H9 (cell line): ENCODE measurements at regions not wholly inside any gene's neighbourhood (a gene's known extent, or its start where the extent isn't known, plus 50 kb on each side); places are given as distances from the start of the nearest gene placed in this dataset.

Experiments used
- DNase-seq: peaks from one replicate; pipeline ENCODE4 v3.0.0-alpha.2; 2017
- H2AFZ ChIP-seq: one replicate; pipeline ENCODE4 v1.6.1; 2013; ENCODE audit warnings: mild to moderate bottlenecking, low read length, control low read depth, moderate library complexity
- H2AK5ac ChIP-seq: 2 replicates; pipeline ENCODE4 v1.6.1; 2013; ENCODE audit warnings: low read length, control low read depth, mixed read lengths; ENCODE audit not compliant: insufficient read length
- H2BK120ac ChIP-seq: one replicate; pipeline ENCODE4 v1.6.1; 2013; ENCODE audit warnings: low read depth, mild to moderate bottlenecking, low read length, control low read depth, inconsistent platforms; ENCODE audit not compliant: poor library complexity, severe bottlenecking
- H2BK12ac ChIP-seq: 2 replicates; pipeline ENCODE4 v1.6.1; 2013; ENCODE audit warnings: low read length, control low read depth, mixed read lengths, low read depth; ENCODE audit not compliant: insufficient read length
- H2BK15ac ChIP-seq: 2 replicates; pipeline ENCODE4 v1.6.1; 2013; ENCODE audit warnings: low read depth, low read length, control low read depth
- H2BK20ac ChIP-seq: one replicate; pipeline ENCODE4 v1.6.1; 2013; ENCODE audit warnings: low read depth, mild to moderate bottlenecking, low read length, control low read depth, inconsistent platforms; ENCODE audit not compliant: poor library complexity, severe bottlenecking
- H2BK5ac ChIP-seq: 2 replicates; pipeline ENCODE4 v1.6.1; 2013; ENCODE audit warnings: low read length, control low read depth, mixed read lengths; ENCODE audit not compliant: insufficient read length
- H3K14ac ChIP-seq: 2 replicates; pipeline ENCODE4 v1.6.1; 2013; ENCODE audit warnings: low read length, control low read depth; ENCODE audit not compliant: insufficient read depth
- H3K18ac ChIP-seq: 2 replicates; pipeline ENCODE4 v1.6.1; 2013; ENCODE audit warnings: low read depth, mild to moderate bottlenecking, mixed read lengths, low read length, control low read depth; ENCODE audit not compliant: insufficient read length
- H3K23ac ChIP-seq: 2 replicates; pipeline ENCODE4 v1.6.1; 2013; ENCODE audit warnings: low read length, control low read depth, mixed read lengths, low read depth; ENCODE audit not compliant: insufficient read length
- H3K23me2 ChIP-seq: 2 replicates; pipeline ENCODE4 v1.6.1; 2013; ENCODE audit warnings: low read depth, mild to moderate bottlenecking, mixed read lengths, low read length, control low read depth; ENCODE audit not compliant: insufficient read length, poor library complexity, severe bottlenecking
- H3K27ac ChIP-seq: 2 replicates; pipeline ENCODE4 v1.5.1; 2013; ENCODE audit warnings: low read length, control low read depth, mixed read lengths, low read depth; ENCODE audit not compliant: insufficient read length
- H3K27me3 ChIP-seq: 2 replicates; pipeline ENCODE4 v1.6.1; 2013; ENCODE audit warnings: low read length, control low read depth, inconsistent platforms; ENCODE audit not compliant: insufficient read depth
- H3K4ac ChIP-seq: 2 replicates; pipeline ENCODE4 v1.6.1; 2013; ENCODE audit warnings: low read depth, mild to moderate bottlenecking, control low read depth, inconsistent platforms, low read length, moderate library complexity
- H3K4me1 ChIP-seq: 2 replicates; pipeline ENCODE4 v1.6.1; 2013; ENCODE audit warnings: low read length, control low read depth, inconsistent platforms; ENCODE audit not compliant: insufficient read depth
- H3K4me2 ChIP-seq: 2 replicates; pipeline ENCODE4 v1.6.1; 2013; ENCODE audit warnings: low read length, control low read depth, mixed read lengths; ENCODE audit not compliant: insufficient read length, insufficient read depth
- H3K56ac ChIP-seq: 2 replicates; pipeline ENCODE4 v1.6.1; 2013; ENCODE audit warnings: low read depth, mild to moderate bottlenecking, mixed read lengths, low read length, control low read depth; ENCODE audit not compliant: insufficient read length
- H3K79me1 ChIP-seq: 2 replicates; pipeline ENCODE4 v1.6.1; 2013; ENCODE audit warnings: low read depth, mild to moderate bottlenecking, moderate library complexity, low read length, control low read depth, inconsistent platforms; ENCODE audit not compliant: insufficient read depth, poor library complexity, severe bottlenecking
- H3K79me2 ChIP-seq: 2 replicates; pipeline ENCODE4 v1.6.1; 2013; ENCODE audit warnings: low read length, control low read depth, inconsistent platforms; ENCODE audit not compliant: insufficient read depth
- H3K9ac ChIP-seq: 2 replicates; pipeline ENCODE4 v1.6.1; 2013; ENCODE audit warnings: low read length, control low read depth, mixed read lengths; ENCODE audit not compliant: insufficient read length; ENCODE audit errors: extremely low read depth
- H3K9me3 ChIP-seq: one replicate; pipeline ENCODE4 v1.6.1; 2013; ENCODE audit warnings: low read depth, low read length, inconsistent platforms; ENCODE audit not compliant: control insufficient read depth
- H3T11ph ChIP-seq: one replicate; pipeline ENCODE4 v1.6.1; 2013; ENCODE audit warnings: mild to moderate bottlenecking, low read length, control low read depth, inconsistent platforms
- H4K20me1 ChIP-seq: one replicate; pipeline ENCODE4 v1.6.1; 2013; ENCODE audit not compliant: control insufficient read depth, insufficient read length, insufficient read depth
- H4K5ac ChIP-seq: 2 replicates; pipeline ENCODE4 v1.6.1; 2013; ENCODE audit warnings: low read depth, mild to moderate bottlenecking, mixed read lengths, low read length, control low read depth; ENCODE audit not compliant: insufficient read length
- H4K8ac ChIP-seq: replicated peaks from 2 replicates; pipeline ENCODE4 v1.6.1; 2013; ENCODE audit warnings: low read length, control low read depth, mixed read lengths, low read depth; ENCODE audit not compliant: insufficient read length
- H4K91ac ChIP-seq: 2 replicates; pipeline ENCODE4 v1.6.1; 2013; ENCODE audit warnings: low read depth, mild to moderate bottlenecking, moderate library complexity, mixed read lengths, low read length, control low read depth; ENCODE audit not compliant: insufficient read length
- H3K27ac Mint-ChIP-seq, 3 experiments: 2 replicates in 2 of 3; 3 replicates in 1 of 3; pipeline ENCODE4 v1.8.0; 2020 to 2021; ENCODE audit warnings: mixed read lengths in 3 of 3, mild to moderate bottlenecking in 1 of 3, moderate library complexity in 1 of 3
- H3K27me3 Mint-ChIP-seq: 2 replicates; pipeline ENCODE4 v1.8.0; 2021; ENCODE audit warnings: low read depth, mild to moderate bottlenecking, moderate library complexity, mixed read lengths
- H3K36me3 Mint-ChIP-seq, 3 experiments: 2 replicates in 2 of 3; 3 replicates in 1 of 3; pipeline ENCODE4 v1.8.0; 2020 to 2021; ENCODE audit warnings: low read depth in 3 of 3, mixed read lengths in 3 of 3; ENCODE audit not compliant: insufficient read depth in 1 of 3
- H3K4me1 Mint-ChIP-seq, 2 experiments: 2 replicates each; pipeline ENCODE4 v1.8.0; 2020; ENCODE audit warnings: mixed read lengths in 2 of 2
- H3K4me3 Mint-ChIP-seq, 2 experiments: 2 replicates in 1 of 2; 3 replicates in 1 of 2; pipeline ENCODE4 v1.8.0; 2020 to 2021; ENCODE audit warnings: mild to moderate bottlenecking in 2 of 2, mixed read lengths in 2 of 2, moderate library complexity in 1 of 2
- H3K9me3 Mint-ChIP-seq, 2 experiments: 2 replicates in 1 of 2; 3 replicates in 1 of 2; pipeline ENCODE4 v1.8.0; 2020; ENCODE audit warnings: mild to moderate bottlenecking in 2 of 2, mixed read lengths in 2 of 2, moderate library complexity in 1 of 2
- WGBS: extraction: QIAGEN DNeasy Blood & Tissue Kit; methylation state at CpG from one replicate; pipeline ENCODE4 v1.1.7; 2013; ENCODE audit warnings: missing lambda C conversion rate, low lambda C conversion rate, mixed read lengths; ENCODE audit not compliant: insufficient read length; ENCODE audit errors: extremely low coverage; 5-methylcytosine and 5-hydroxymethylcytosine counted together
- TF ChIP-seq, protein P1 (sequence below): fragments of 200-600 bp; sonication (generic); conservative IDR thresholded peaks from 3 replicates; pipeline ENCODE4 v1.8.0; 2021; ENCODE audit warnings: antibody characterized with exemption, mild to moderate bottlenecking

DNA sequence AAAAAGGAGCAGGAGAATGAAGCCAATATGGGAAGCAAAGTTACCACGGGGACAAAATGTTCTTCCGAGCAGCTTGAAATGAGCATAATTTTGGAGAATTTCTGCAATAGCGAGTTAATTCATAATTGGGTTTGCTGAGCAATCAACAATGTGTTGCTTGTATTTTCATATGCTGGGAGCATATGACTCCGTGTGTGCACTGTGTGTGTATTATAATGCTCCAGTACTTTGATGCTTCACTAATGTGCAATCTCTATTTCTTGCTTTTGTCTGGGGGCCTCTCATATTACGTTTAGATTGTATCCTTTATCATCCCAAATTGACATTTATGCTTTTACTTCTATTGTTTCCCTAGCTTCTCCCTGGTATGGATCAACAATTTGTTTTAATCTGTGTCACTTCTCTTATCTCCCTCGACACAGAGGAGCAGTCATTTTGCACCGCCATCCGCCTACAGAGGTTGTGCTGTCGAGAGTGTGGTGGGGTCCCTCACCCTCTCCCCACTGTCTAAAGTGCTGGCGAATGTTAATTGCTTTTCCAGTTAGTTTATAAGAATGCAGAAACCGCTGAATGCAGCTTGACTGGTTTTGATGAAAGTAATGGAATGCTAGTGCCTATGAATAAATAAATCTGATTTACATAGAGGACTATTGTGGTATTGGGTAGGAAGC lies 372.5 kb upstream of the WWC1 start:
- H2AK5ac ChIP-seq = no peak overlapping the region
- H3K27ac ChIP-seq = no peak overlapping the region
- no peaks in the 10 kb centered on the region for H3K9me3 ChIP-seq
- no peak overlapping the region for H3K4ac ChIP-seq
- peaks cover 0 to 10% (median 3%) of the 10 kb centered on the region in 3 experiments; a peak in 3 of 7 replicates for H3K36me3 Mint-ChIP-seq
- peaks cover 7% of the 10 kb centered on the region in 2 experiments; a peak in 4 of 5 replicates for H3K9me3 Mint-ChIP-seq
- H3K79me2 ChIP-seq = no peaks in the 10 kb centered on the region
- H2BK20ac ChIP-seq = no peak overlapping the region
- H3K56ac ChIP-seq = no peak overlapping the region
- H3K79me1 ChIP-seq = no peaks in the 10 kb centered on the region
- H3K27ac Mint-ChIP-seq = no peak overlapping the region
- no CpG with 5 or more reads among the region's 11 CpGs for WGBS
- H2AFZ ChIP-seq = no peak overlapping the region
- no peak overlapping the region for H3T11ph ChIP-seq
- H3K27me3 ChIP-seq = no peaks in the 10 kb centered on the region
- no peak overlapping the region for H2BK120ac ChIP-seq
- H3K23ac ChIP-seq = no peak overlapping the region
- no peaks in the 10 kb centered on the region for H3K27me3 Mint-ChIP-seq
- H3K14ac ChIP-seq = no peak overlapping the region
- TF ChIP-seq, protein P1, sequence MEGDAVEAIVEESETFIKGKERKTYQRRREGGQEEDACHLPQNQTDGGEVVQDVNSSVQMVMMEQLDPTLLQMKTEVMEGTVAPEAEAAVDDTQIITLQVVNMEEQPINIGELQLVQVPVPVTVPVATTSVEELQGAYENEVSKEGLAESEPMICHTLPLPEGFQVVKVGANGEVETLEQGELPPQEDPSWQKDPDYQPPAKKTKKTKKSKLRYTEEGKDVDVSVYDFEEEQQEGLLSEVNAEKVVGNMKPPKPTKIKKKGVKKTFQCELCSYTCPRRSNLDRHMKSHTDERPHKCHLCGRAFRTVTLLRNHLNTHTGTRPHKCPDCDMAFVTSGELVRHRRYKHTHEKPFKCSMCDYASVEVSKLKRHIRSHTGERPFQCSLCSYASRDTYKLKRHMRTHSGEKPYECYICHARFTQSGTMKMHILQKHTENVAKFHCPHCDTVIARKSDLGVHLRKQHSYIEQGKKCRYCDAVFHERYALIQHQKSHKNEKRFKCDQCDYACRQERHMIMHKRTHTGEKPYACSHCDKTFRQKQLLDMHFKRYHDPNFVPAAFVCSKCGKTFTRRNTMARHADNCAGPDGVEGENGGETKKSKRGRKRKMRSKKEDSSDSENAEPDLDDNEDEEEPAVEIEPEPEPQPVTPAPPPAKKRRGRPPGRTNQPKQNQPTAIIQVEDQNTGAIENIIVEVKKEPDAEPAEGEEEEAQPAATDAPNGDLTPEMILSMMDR = no peak
- H3K9ac ChIP-seq = no peak overlapping the region
- H3K4me1 ChIP-seq = peaks cover 6% of the 10 kb centered on the region; the same call in 1 of the 2 replicates
- no peak overlapping the region for H2BK15ac ChIP-seq
- H3K4me2 ChIP-seq = no peak overlapping the region
- peaks cover 12 to 20% of the 10 kb centered on the region in 2 experiments for H3K4me1 Mint-ChIP-seq
- H4K91ac ChIP-seq = no peak overlapping the region
- no peaks in the 10 kb centered on the region for H4K20me1 ChIP-seq
- no peak overlapping the region for H4K5ac ChIP-seq
- no peak for DNase-seq
- H3K23me2 ChIP-seq = no peaks in the 10 kb centered on the region
- no peak overlapping the region for H3K4me3 Mint-ChIP-seq
- no peak overlapping the region for H3K18ac ChIP-seq
- no peak overlapping the region for H2BK12ac ChIP-seq
- H2BK5ac ChIP-seq = no peak overlapping the region
- no peak overlapping the region for H4K8ac ChIP-seq
